Neural cell (in vitro differentiated cells): ENCODE measurements at regions not wholly inside any gene's neighbourhood (a gene's known extent, or its start where the extent isn't known, plus 50 kb on each side); places are given as distances from the start of the nearest gene placed in this dataset.

Experiments used
- CTCF ChIP-seq: fragments of 450-650 bp; IDR thresholded peaks from 2 replicates; pipeline ENCODE4 v1.5.1; 2014; ENCODE audit warnings: antibody characterized with exemption, mild to moderate bottlenecking, moderate library complexity; ENCODE audit not compliant: poor library complexity, severe bottlenecking
- EP300 ChIP-seq: fragments of 450-650 bp; conservative IDR thresholded peaks from 2 replicates; pipeline ENCODE4 v1.6.1; 2014; ENCODE audit warnings: antibody characterized with exemption, mild to moderate bottlenecking, moderate library complexity; ENCODE audit not compliant: poor library complexity, severe bottlenecking
- EZH2 ChIP-seq: fragments of 200-600, 300-800 bp; shearing (Covaris generic), sonication (generic); IDR thresholded peaks from 2 replicates; pipeline ENCODE4 v1.6.1; 2014; ENCODE audit warnings: antibody characterized with exemption, low read length, borderline replicate concordance, mild to moderate bottlenecking; ENCODE audit not compliant: insufficient read depth, poor library complexity, severe bottlenecking
- POLR2AphosphoS5 ChIP-seq: IDR thresholded peaks from 2 replicates; pipeline ENCODE4 v1.6.1; 2012
- RAD21 ChIP-seq: fragments of 450-650 bp; conservative IDR thresholded peaks from 2 replicates; pipeline ENCODE4 v1.6.1; 2014; ENCODE audit warnings: antibody characterized with exemption, mild to moderate bottlenecking, moderate library complexity
- REST ChIP-seq: IDR thresholded peaks from 2 replicates; pipeline ENCODE4 v1.6.1; 2012; ENCODE audit warnings: borderline replicate concordance
- SMC3 ChIP-seq: fragments of 450-650 bp; conservative IDR thresholded peaks from 2 replicates; pipeline ENCODE4 v1.6.1; 2014; ENCODE audit warnings: antibody characterized with exemption, mild to moderate bottlenecking, moderate library complexity; ENCODE audit not compliant: poor library complexity
- TAF1 ChIP-seq: IDR thresholded peaks from 2 replicates; pipeline ENCODE4 v1.6.1; 2012; ENCODE audit warnings: low read depth

GRCh38 chr5:111668477-111669414 lies 88.2 kb downstream of the NREP start:
- no peak for TF ChIP-seq CTCF
- peak; percentile 87 for TF ChIP-seq POLR2AphosphoS5
- no peak for TF ChIP-seq RAD21
- TF ChIP-seq REST = no peak
- no peak for TF ChIP-seq SMC3
- peak; percentile 89 for TF ChIP-seq EP300
- TF ChIP-seq TAF1 = no peak
- no peak for TF ChIP-seq EZH2
